ENCODE measurements at regions not wholly inside any gene's neighbourhood (a gene's known extent, or its start where the extent isn't known, plus 50 kb on each side); places are given as distances from the start of the nearest gene placed in this dataset.
"Not testable (repeated sequence)": the region's sequence is repeated elsewhere in the genome, so short reads cannot be mapped to it uniquely, and the experiment has no call there.

GRCh38 chr9:42310972-42311371, 127.5 kb downstream of the SPATA31A6 start:
- H3K27ac ChIP-seq; DNase-seq (ENCODE audit: low spot score); CTCF ChIA-PET; POLR2A ChIA-PET (ENCODE audit: low non-redundant PET): not testable (repeated sequence)

- H3K27ac ChIP-seq; CTCF ChIA-PET; DNase-seq (ENCODE audit: low spot score); POLR2A ChIA-PET (ENCODE audit: low non-redundant PET): not testable (repeated sequence)
Observed at GRCh38 chr9:42316026-42316425, 132.6 kb downstream of the SPATA31A6 start.

- CTCF ChIA-PET; DNase-seq (ENCODE audit: low spot score); H3K27ac ChIP-seq; POLR2A ChIA-PET (ENCODE audit: low non-redundant PET): not testable (repeated sequence)
Observed at GRCh38 chr9:42317677-42318076, 134.2 kb downstream of the SPATA31A6 start.

GRCh38 chr9:42323084-42323809, 139.8 kb downstream of the SPATA31A6 start:
- DNase-seq (ENCODE audit: low spot score); POLR2A ChIA-PET (ENCODE audit: low non-redundant PET); CTCF ChIA-PET: not testable (repeated sequence)

GRCh38 chr9:42325142-42325541, 141.7 kb downstream of the SPATA31A6 start:
- CTCF ChIA-PET; H3K27ac ChIP-seq; DNase-seq (ENCODE audit: low spot score); POLR2A ChIA-PET (ENCODE audit: low non-redundant PET): not testable (repeated sequence)

More at GRCh38 chr9:42323084-42323809, 139.8 kb downstream of the SPATA31A6 start:
- H3K27ac ChIP-seq = not testable (repeated sequence)

GRCh38 chr9:42325561-42325960, 142.1 kb downstream of the SPATA31A6 start:
- H3K27ac ChIP-seq; CTCF ChIA-PET; POLR2A ChIA-PET (ENCODE audit: low non-redundant PET); DNase-seq (ENCODE audit: low spot score): not testable (repeated sequence)

GRCh38 chr9:42326482-42326881, 143.0 kb downstream of the SPATA31A6 start:
- POLR2A ChIA-PET (ENCODE audit: low non-redundant PET); H3K27ac ChIP-seq; DNase-seq (ENCODE audit: low spot score); CTCF ChIA-PET: not testable (repeated sequence)

GRCh38 chr9:42335342-42335741, 151.9 kb downstream of the SPATA31A6 start:
- POLR2A ChIA-PET (ENCODE audit: low non-redundant PET); CTCF ChIA-PET; DNase-seq (ENCODE audit: low spot score); H3K27ac ChIP-seq: not testable (repeated sequence)

GRCh38 chr9:42335984-42336657, 152.7 kb downstream of the SPATA31A6 start:
- POLR2A ChIA-PET (ENCODE audit: low non-redundant PET); H3K27ac ChIP-seq; DNase-seq (ENCODE audit: low spot score): not testable (repeated sequence)
- CTCF ChIA-PET = interaction anchor here (0.6 kb wide), 1 partner anchor 693 kb away, joined by 5 read pairs; no protein-coding TSS in a partner anchor

GRCh38 chr9:42338275-42338674, 154.8 kb downstream of the SPATA31A6 start:
- CTCF ChIA-PET; H3K27ac ChIP-seq; POLR2A ChIA-PET (ENCODE audit: low non-redundant PET); DNase-seq (ENCODE audit: low spot score): not testable (repeated sequence)

- H3K27ac ChIP-seq; DNase-seq (ENCODE audit: low spot score); CTCF ChIA-PET; POLR2A ChIA-PET (ENCODE audit: low non-redundant PET): not testable (repeated sequence)
Observed at GRCh38 chr9:42339671-42340434, 156.4 kb downstream of the SPATA31A6 start.

- DNase-seq (ENCODE audit: low spot score); CTCF ChIA-PET; POLR2A ChIA-PET (ENCODE audit: low non-redundant PET); H3K27ac ChIP-seq: not testable (repeated sequence)
Observed at GRCh38 chr9:42340435-42340723, 156.9 kb downstream of the SPATA31A6 start.

- DNase-seq (ENCODE audit: low spot score); POLR2A ChIA-PET (ENCODE audit: low non-redundant PET); CTCF ChIA-PET; H3K27ac ChIP-seq: not testable (repeated sequence)
Observed at GRCh38 chr9:42341860-42342259, 158.4 kb downstream of the SPATA31A6 start.

- POLR2A ChIA-PET (ENCODE audit: low non-redundant PET); CTCF ChIA-PET; DNase-seq (ENCODE audit: low spot score); H3K27ac ChIP-seq: not testable (repeated sequence)
Observed at GRCh38 chr9:42342297-42342696, 158.8 kb downstream of the SPATA31A6 start.

GRCh38 chr9:42344508-42344907, 161.0 kb downstream of the SPATA31A6 start:
- H3K27ac ChIP-seq; CTCF ChIA-PET; POLR2A ChIA-PET (ENCODE audit: low non-redundant PET); DNase-seq (ENCODE audit: low spot score): not testable (repeated sequence)

GRCh38 chr9:42346916-42347315, 163.5 kb downstream of the SPATA31A6 start:
- CTCF ChIA-PET; POLR2A ChIA-PET (ENCODE audit: low non-redundant PET); H3K27ac ChIP-seq; DNase-seq (ENCODE audit: low spot score): not testable (repeated sequence)

GRCh38 chr9:42349181-42349580, 165.7 kb downstream of the SPATA31A6 start:
- CTCF ChIA-PET; H3K27ac ChIP-seq; POLR2A ChIA-PET (ENCODE audit: low non-redundant PET); DNase-seq (ENCODE audit: low spot score): not testable (repeated sequence)

- CTCF ChIA-PET; DNase-seq (ENCODE audit: low spot score); POLR2A ChIA-PET (ENCODE audit: low non-redundant PET); H3K27ac ChIP-seq: not testable (repeated sequence)
Observed at GRCh38 chr9:42350412-42350811, 167.0 kb downstream of the SPATA31A6 start.
